Suprapubic skin (tissue), 4 donors: ENCODE measurements at regions not wholly inside any gene's neighbourhood (a gene's known extent, or its start where the extent isn't known, plus 50 kb on each side); places are given as distances from the start of the nearest gene placed in this dataset.

Experiments
- DNase-seq, 2 donors: peaks; one replicate each; pipeline ENCODE4 v3.0.0-alpha.2; 2019; ENCODE audit warnings: low spot score in 2 of 2
- H3K27ac ChIP-seq: fragments of 200-600 bp; sonication (generic); one replicate; pipeline ENCODE4 v1.5.1; 2019
- H3K27me3 ChIP-seq: fragments of 200-600 bp; sonication (generic); one replicate; pipeline ENCODE4 v1.5.1; 2019
- H3K36me3 ChIP-seq: fragments of 200-600 bp; sonication (generic); one replicate; pipeline ENCODE4 v1.5.1; 2019
- H3K4me1 ChIP-seq: fragments of 200-600 bp; sonication (generic); one replicate; pipeline ENCODE4 v1.5.1; 2019
- H3K4me3 ChIP-seq: fragments of 200-600 bp; sonication (generic); one replicate; pipeline ENCODE4 v1.5.1; 2019; ENCODE audit warnings: mild to moderate bottlenecking
- H3K9me3 ChIP-seq: fragments of 200-600 bp; sonication (generic); one replicate; pipeline ENCODE4 v1.5.1; 2019
- EP300 ChIP-seq: sonication (generic); formaldehyde crosslinking; IDR thresholded peaks from one replicate; pipeline ENCODE4 v1.6.1; 2017; ENCODE audit warnings: antibody characterized with exemption
- POLR2A ChIP-seq, 2 donors: fragments of 450-650 bp; IDR thresholded peaks; one replicate each; pipeline ENCODE4 v1.6.1; 2017; ENCODE audit warnings: antibody characterized with exemption in 2 of 2, mild to moderate bottlenecking in 2 of 2, moderate library complexity in 2 of 2
- POLR2AphosphoS5 ChIP-seq, 3 donors: sonication (generic); formaldehyde crosslinking; IDR thresholded peaks; one replicate each; pipeline ENCODE4 v1.6.1; 2017; ENCODE audit warnings: antibody characterized with exemption in 3 of 3
- WGBS: methylation state at CpG from one replicate; pipeline ENCODE4 v1.1.5; 2018; 5-methylcytosine and 5-hydroxymethylcytosine counted together
- TF ChIP-seq, protein P1 (sequence below), 2 donors: fragments of 200-600 bp in 1 of 2; fragments of 450-650 bp in 1 of 2; sonication (generic) in 1 of 2; IDR thresholded peaks; one replicate each; pipeline ENCODE4 v1.5.1; 2016 to 2019; ENCODE audit warnings: antibody characterized with exemption in 2 of 2, mild to moderate bottlenecking in 1 of 2, moderate library complexity in 1 of 2

- no peaks in the 10 kb centered on the region for H3K4me1 ChIP-seq
- H3K27me3 ChIP-seq = peaks cover 4% of the 10 kb centered on the region
- TF ChIP-seq EP300 (no peak), POLR2A (IDR thresholded peaks at IDR 0.05) (no peak), POLR2AphosphoS5 (IDR thresholded peaks at IDR 0.05) (no peak)
- TF ChIP-seq, protein P1, sequence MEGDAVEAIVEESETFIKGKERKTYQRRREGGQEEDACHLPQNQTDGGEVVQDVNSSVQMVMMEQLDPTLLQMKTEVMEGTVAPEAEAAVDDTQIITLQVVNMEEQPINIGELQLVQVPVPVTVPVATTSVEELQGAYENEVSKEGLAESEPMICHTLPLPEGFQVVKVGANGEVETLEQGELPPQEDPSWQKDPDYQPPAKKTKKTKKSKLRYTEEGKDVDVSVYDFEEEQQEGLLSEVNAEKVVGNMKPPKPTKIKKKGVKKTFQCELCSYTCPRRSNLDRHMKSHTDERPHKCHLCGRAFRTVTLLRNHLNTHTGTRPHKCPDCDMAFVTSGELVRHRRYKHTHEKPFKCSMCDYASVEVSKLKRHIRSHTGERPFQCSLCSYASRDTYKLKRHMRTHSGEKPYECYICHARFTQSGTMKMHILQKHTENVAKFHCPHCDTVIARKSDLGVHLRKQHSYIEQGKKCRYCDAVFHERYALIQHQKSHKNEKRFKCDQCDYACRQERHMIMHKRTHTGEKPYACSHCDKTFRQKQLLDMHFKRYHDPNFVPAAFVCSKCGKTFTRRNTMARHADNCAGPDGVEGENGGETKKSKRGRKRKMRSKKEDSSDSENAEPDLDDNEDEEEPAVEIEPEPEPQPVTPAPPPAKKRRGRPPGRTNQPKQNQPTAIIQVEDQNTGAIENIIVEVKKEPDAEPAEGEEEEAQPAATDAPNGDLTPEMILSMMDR (IDR thresholded peaks at IDR 0.05) = no peak
- DNase-seq = no peak
- WGBS = 79% methylated on average over 7 of the region's 7 CpGs
- H3K27ac ChIP-seq = no peak overlapping the region
- H3K4me3 ChIP-seq = no peak overlapping the region
- H3K36me3 ChIP-seq = no peaks in the 10 kb centered on the region
- no peaks in the 10 kb centered on the region for H3K9me3 ChIP-seq
These were observed 90.9 kb downstream of the MATN1 start for GRCh38 chr1:30632481-30632880.

DNA sequence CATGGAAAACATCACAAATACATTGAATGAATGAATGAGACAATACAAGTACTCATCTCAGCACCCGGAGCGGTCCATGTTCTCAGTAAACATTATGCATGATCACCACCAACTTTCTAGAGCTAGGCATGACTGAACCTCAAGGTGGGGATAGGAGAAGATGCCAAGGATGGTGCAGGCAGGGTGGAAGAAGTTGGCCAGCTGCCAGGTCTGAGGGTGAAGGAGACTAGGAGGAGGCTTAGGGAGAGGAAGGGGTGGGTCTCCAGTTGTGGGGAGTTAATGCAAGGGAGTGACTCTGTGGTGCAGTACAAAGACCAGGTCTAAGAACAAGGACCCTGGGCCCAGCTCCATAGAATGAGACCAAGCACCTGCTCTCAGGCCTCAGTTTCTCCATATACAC lies 91.7 kb downstream of the MATN1 start:
- Histone ChIP-seq H3K4me3 (no peak overlapping the region), H3K4me1 (no peaks in the 10 kb centered on the region), H3K9me3 (no peaks in the 10 kb centered on the region), H3K36me3 (no peaks in the 10 kb centered on the region), H3K27me3 (peaks cover 4% of the 10 kb centered on the region), H3K27ac (no peak overlapping the region)
- DNase-seq = no peak
- 95% methylated on average over 2 of the region's 2 CpGs for WGBS
- TF ChIP-seq POLR2AphosphoS5 (IDR thresholded peaks at IDR 0.05) (no peak), EP300 (no peak), POLR2A (IDR thresholded peaks at IDR 0.05) (no peak)
- TF ChIP-seq, protein P1 (IDR thresholded peaks at IDR 0.05) = no peak

- Histone ChIP-seq H3K36me3 (no peaks in the 10 kb centered on the region), H3K4me3 (no peak overlapping the region), H3K4me1 (no peaks in the 10 kb centered on the region), H3K27me3 (no peaks in the 10 kb centered on the region), H3K9me3 (no peaks in the 10 kb centered on the region), H3K27ac (no peak overlapping the region)
- DNase-seq = no peak
- no peak for TF ChIP-seq EP300
- no peak for TF ChIP-seq POLR2AphosphoS5 (IDR thresholded peaks at IDR 0.05)
- TF ChIP-seq, protein P1 (IDR thresholded peaks at IDR 0.05) = no peak
- 81% methylated on average over 5 of the region's 5 CpGs for WGBS
These were observed 93.9 kb downstream of the MATN1 start for GRCh38 chr1:30629501-30629900.

DNA sequence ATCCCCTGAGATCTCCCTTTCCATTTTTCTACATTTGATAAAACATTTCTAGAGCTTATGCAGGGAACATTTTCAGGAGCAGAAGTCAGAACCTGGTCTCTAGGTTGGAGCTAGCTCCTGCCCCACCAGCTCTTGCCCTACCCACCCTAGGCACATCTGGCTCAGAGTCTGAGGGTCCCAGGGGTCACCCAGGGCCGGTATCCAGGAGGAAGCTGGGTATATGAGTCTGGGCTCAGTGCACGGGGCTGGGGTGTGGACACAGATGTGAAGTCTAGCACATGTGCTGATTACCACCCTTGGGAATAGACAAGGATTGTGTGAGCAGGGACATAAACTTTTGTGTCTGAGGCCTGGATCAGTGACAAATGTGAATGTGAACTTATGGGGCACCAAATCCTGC lies 95.4 kb downstream of the MATN1 start:
- no peaks in the 10 kb centered on the region for H3K27me3 ChIP-seq
- no peaks in the 10 kb centered on the region for H3K4me1 ChIP-seq
- peaks cover 14% of the 10 kb centered on the region for H3K9me3 ChIP-seq
- H3K36me3 ChIP-seq = no peaks in the 10 kb centered on the region
- DNase-seq = no peak
- H3K27ac ChIP-seq = no peak overlapping the region
- H3K4me3 ChIP-seq = no peak overlapping the region
- 93% methylated on average over 2 of the region's 2 CpGs for WGBS
- TF ChIP-seq, protein P1 (IDR thresholded peaks at IDR 0.05) = no peak
- no peak for TF ChIP-seq POLR2AphosphoS5 (IDR thresholded peaks at IDR 0.05)
- no peak for TF ChIP-seq EP300
- TF ChIP-seq POLR2A (IDR thresholded peaks at IDR 0.05) = no peak

GRCh38 chr1:30627206-30627605 lies 96.2 kb downstream of the MATN1 start:
- Histone ChIP-seq H3K9me3 (peaks cover 15% of the 10 kb centered on the region), H3K27me3 (no peaks in the 10 kb centered on the region), H3K4me3 (no peak overlapping the region), H3K36me3 (no peaks in the 10 kb centered on the region), H3K4me1 (no peaks in the 10 kb centered on the region), H3K27ac (no peak overlapping the region)
- no peak for DNase-seq
- TF ChIP-seq POLR2A (IDR thresholded peaks at IDR 0.05) (no peak), POLR2AphosphoS5 (IDR thresholded peaks at IDR 0.05) (no peak), EP300 (no peak)
- TF ChIP-seq, protein P1 (IDR thresholded peaks at IDR 0.05) = no peak
- 91% methylated on average over 1 of the region's 1 CpG for WGBS
